Muscle of arm (tissue), 1 donor: ENCODE measurements at regions not wholly inside any gene's neighbourhood (a gene's known extent, or its start where the extent isn't known, plus 50 kb on each side); places are given as distances from the start of the nearest gene placed in this dataset.
A peak's percentile ranks its signal among the peaks of the same experiment; 100 is the strongest.

ENCODE experiments used
- DNase-seq: peaks from one replicate; pipeline ENCODE4 v3.0.0-alpha.2; 2013

GRCh38 chr11:91653079-91653754 lies 571.4 kb upstream of the FAT3 start:
- no peak for DNase-seq

GRCh38 chr11:91650802-91651201 lies 573.8 kb upstream of the FAT3 start:
- DNase-seq, result no peak

- no peak for DNase-seq
Measured at GRCh38 chr11:91641153-91641552, 583.5 kb upstream of the FAT3 start.

- no peak for DNase-seq
Measured at GRCh38 chr11:91639359-91639758, 585.3 kb upstream of the FAT3 start.

- DNase-seq, result no peak
Measured at GRCh38 chr11:91630916-91631673, 593.5 kb upstream of the FAT3 start.

GRCh38 chr11:91625495-91625894 lies 599.1 kb upstream of the FAT3 start:
- DNase-seq, result no peak

GRCh38 chr11:91624021-91624420 lies 600.6 kb upstream of the FAT3 start:
- DNase-seq, result no peak

- no peak for DNase-seq
Measured at GRCh38 chr11:91608677-91609076, 615.9 kb upstream of the FAT3 start.

GRCh38 chr11:91596111-91596510 lies 628.5 kb upstream of the FAT3 start:
- no peak for DNase-seq

- no peak for DNase-seq
Measured at GRCh38 chr11:91591021-91591420, 633.6 kb upstream of the FAT3 start.

GRCh38 chr11:91587131-91587530 lies 637.5 kb upstream of the FAT3 start:
- DNase-seq, result no peak

- DNase-seq, result no peak
Measured at GRCh38 chr11:91585035-91585801, 639.4 kb upstream of the FAT3 start.

- DNase-seq, result no peak
Measured at GRCh38 chr11:91563176-91563575, 661.4 kb upstream of the FAT3 start.

- DNase-seq, result no peak
Measured at GRCh38 chr11:91560434-91560833, 664.2 kb upstream of the FAT3 start.

- DNase-seq, result no peak
Measured at GRCh38 chr11:91538065-91538464, 686.6 kb upstream of the FAT3 start.

GRCh38 chr11:91536366-91536765 lies 688.3 kb upstream of the FAT3 start:
- no peak for DNase-seq

GRCh38 chr11:91528965-91529364 lies 695.7 kb upstream of the FAT3 start:
- no peak for DNase-seq

GRCh38 chr11:91527380-91528030 lies 697.1 kb upstream of the FAT3 start:
- DNase-seq, result no peak

- peak; percentile 0 for DNase-seq
Measured at GRCh38 chr11:91513734-91514133, 710.9 kb upstream of the FAT3 start.

- no peak for DNase-seq
Measured at GRCh38 chr11:91497847-91498246, 726.8 kb upstream of the FAT3 start.

- peak; percentile 0 for DNase-seq
Measured at GRCh38 chr11:91495837-91496236, 728.8 kb upstream of the FAT3 start.

GRCh38 chr11:91489989-91490388 lies 734.6 kb upstream of the FAT3 start:
- no peak for DNase-seq
